Germinal center (tissue), 1 donor: ENCODE measurements at regions not wholly inside any gene's neighbourhood (a gene's known extent, or its start where the extent isn't known, plus 50 kb on each side); places are given as distances from the start of the nearest gene placed in this dataset.
"Not testable (repeated sequence)": the region's sequence is repeated elsewhere in the genome, so short reads cannot be mapped to it uniquely, and the experiment has no call there.

Experiments
- DNase-seq: peaks from one replicate; pipeline ENCODE4 v3.0.0; 2012; ENCODE audit warnings: mixed read lengths, low spot score

- DNase-seq, result no peak
Observed at GRCh38 chr5:67636091-67636490, 439.5 kb upstream of the CD180 start.

- DNase-seq, result not testable (repeated sequence)
Observed at GRCh38 chr5:67627079-67627478, 430.5 kb upstream of the CD180 start.

- DNase-seq, result no peak
Observed at GRCh38 chr5:67623078-67623477, 426.5 kb upstream of the CD180 start.

GRCh38 chr5:67620424-67621397, 424.1 kb upstream of the CD180 start:
- no peak for DNase-seq

GRCh38 chr5:67619636-67620035, 423.0 kb upstream of the CD180 start:
- DNase-seq, result no peak

GRCh38 chr5:67619235-67619634, 422.6 kb upstream of the CD180 start:
- DNase-seq, result no peak

GRCh38 chr5:67617051-67617450, 420.5 kb upstream of the CD180 start:
- DNase-seq, result no peak

- DNase-seq, result no peak
Observed at GRCh38 chr5:67612961-67613360, 416.4 kb upstream of the CD180 start.

GRCh38 chr5:67610186-67610912, 413.8 kb upstream of the CD180 start:
- no peak for DNase-seq

- no peak for DNase-seq
Observed at GRCh38 chr5:67607958-67608357, 411.4 kb upstream of the CD180 start.

GRCh38 chr5:67606586-67606947, 410.0 kb upstream of the CD180 start:
- no peak for DNase-seq

GRCh38 chr5:67605730-67606585, 409.4 kb upstream of the CD180 start:
- no peak for DNase-seq

- DNase-seq, result no peak
Observed at GRCh38 chr5:67591491-67591890, 394.9 kb upstream of the CD180 start.

GRCh38 chr5:67588389-67588788, 391.8 kb upstream of the CD180 start:
- DNase-seq, result no peak

- DNase-seq, result no peak
Observed at GRCh38 chr5:67581203-67581602, 384.6 kb upstream of the CD180 start.

GRCh38 chr5:67578011-67578410, 381.4 kb upstream of the CD180 start:
- DNase-seq, result no peak

GRCh38 chr5:67577424-67577823, 380.8 kb upstream of the CD180 start:
- DNase-seq, result no peak

- no peak for DNase-seq
Observed at GRCh38 chr5:67576112-67576511, 379.5 kb upstream of the CD180 start.

- no peak for DNase-seq
Observed at GRCh38 chr5:67575087-67575486, 378.5 kb upstream of the CD180 start.

- DNase-seq, result no peak
Observed at GRCh38 chr5:67561151-67561932, 364.7 kb upstream of the CD180 start.

- no peak for DNase-seq
Observed at GRCh38 chr5:67552773-67553172, 356.2 kb upstream of the CD180 start.
